ENCODE measurements at regions not wholly inside any gene's neighbourhood (a gene's known extent, or its start where the extent isn't known, plus 50 kb on each side); places are given as distances from the start of the nearest gene placed in this dataset.

GRCh38 chr17:33623841-33624240, 330.7 kb upstream of the ASIC2 start:
- no peak for DNase-seq (ENCODE audit: low read depth)
- H3K4me3 ChIP-seq (ENCODE audit: low read depth, low read length) = no peak overlapping the region
- no peak for TF ChIP-seq CTCF (IDR thresholded peaks at IDR 0.05; ENCODE audit: low read depth, low read length, missing control alignments)

GRCh38 chr17:33628500-33629346, 335.6 kb upstream of the ASIC2 start:
- DNase-seq (ENCODE audit: low read depth) = no peak
- no peak overlapping the region for H3K4me3 ChIP-seq (ENCODE audit: low read depth, low read length)
- TF ChIP-seq CTCF (IDR thresholded peaks at IDR 0.05; ENCODE audit: low read depth, low read length, missing control alignments) = no peak

- no peak overlapping the region for H3K4me3 ChIP-seq (ENCODE audit: low read depth, low read length)
- TF ChIP-seq CTCF (IDR thresholded peaks at IDR 0.05; ENCODE audit: low read depth, low read length, missing control alignments) = no peak
- DNase-seq (ENCODE audit: low read depth) = no peak
These were observed 340.4 kb upstream of the ASIC2 start for GRCh38 chr17:33633446-33633845.

GRCh38 chr17:33637534-33637933, 344.4 kb upstream of the ASIC2 start:
- no peak overlapping the region for H3K4me3 ChIP-seq (ENCODE audit: low read depth, low read length)
- no peak for DNase-seq (ENCODE audit: low read depth)
- TF ChIP-seq CTCF (IDR thresholded peaks at IDR 0.05; ENCODE audit: low read depth, low read length, missing control alignments) = no peak

- DNase-seq (ENCODE audit: low read depth) = no peak
- TF ChIP-seq CTCF (IDR thresholded peaks at IDR 0.05; ENCODE audit: low read depth, low read length, missing control alignments) = no peak
- H3K4me3 ChIP-seq (ENCODE audit: low read depth, low read length) = no peak overlapping the region
These were observed 346.2 kb upstream of the ASIC2 start for GRCh38 chr17:33639103-33639880.

- DNase-seq (ENCODE audit: low read depth) = no peak
- TF ChIP-seq CTCF (IDR thresholded peaks at IDR 0.05; ENCODE audit: low read depth, low read length, missing control alignments) = no peak
- no peak overlapping the region for H3K4me3 ChIP-seq (ENCODE audit: low read depth, low read length)
These were observed 347.5 kb upstream of the ASIC2 start for GRCh38 chr17:33640629-33641028.

Data from GM12864 (cell line).